K562 (cell line): ENCODE measurements at regions not wholly inside any gene's neighbourhood (a gene's known extent, or its start where the extent isn't known, plus 50 kb on each side); places are given as distances from the start of the nearest gene placed in this dataset.

Experiments used
- ATF1 ChIP-seq, 2 experiments: fragments of 450-650 bp in 1 of 2; IDR thresholded peaks; 2 replicates each; pipeline ENCODE4 v1.6.1; 2016; ENCODE audit warnings: missing compliant biosample characterization in 1 of 2, missing genetic modification characterization in 1 of 2
- ATF4 ChIP-seq: fragments of 450-650 bp; formaldehyde crosslinking; IDR thresholded peaks from 2 replicates; pipeline ENCODE4 v1.4.0; 2022; ENCODE audit warnings: mild to moderate bottlenecking, moderate library complexity
- ATF7 ChIP-seq: fragments of 450-650 bp; IDR thresholded peaks from 2 replicates; pipeline ENCODE4 v1.7.1; 2014; ENCODE audit warnings: mild to moderate bottlenecking, moderate library complexity
- CBFA2T3 ChIP-seq: fragments of 450-650 bp; IDR thresholded peaks from 2 replicates; pipeline ENCODE4 v1.6.1; 2017
- CLOCK ChIP-seq: fragments of 250-450 bp; sonication (Bioruptor Pico); IDR thresholded peaks from 2 replicates; pipeline ENCODE4 v1.4.0; 2020; ENCODE audit warnings: mild to moderate bottlenecking, moderate library complexity, borderline replicate concordance
- GABPB2 ChIP-seq: fragments of 250-450 bp; sonication (Bioruptor Pico); conservative IDR thresholded peaks from 2 replicates; pipeline ENCODE4 v1.5.1; 2021; ENCODE audit warnings: mild to moderate bottlenecking
- RBM17 ChIP-seq: fragments of 200-400 bp; formaldehyde crosslinking; IDR thresholded peaks from 2 replicates; pipeline ENCODE4 v1.6.1; 2017; ENCODE audit warnings: low read depth, mild to moderate bottlenecking, low read length, borderline replicate concordance
- RBM25 ChIP-seq: fragments of 200-400 bp; formaldehyde crosslinking; IDR thresholded peaks from 2 replicates; pipeline ENCODE4 v1.6.1; 2018; ENCODE audit warnings: low read length, low read depth, moderate library complexity; ENCODE audit not compliant: severe bottlenecking
- RUNX1 ChIP-seq: sonication (generic); IDR thresholded peaks from 2 replicates; pipeline ENCODE4 v1.6.1; 2016; ENCODE audit warnings: antibody characterized with exemption, low read depth
- SMARCA4 ChIP-seq: fragments of 450-650 bp; IDR thresholded peaks from 2 replicates; pipeline ENCODE4 v1.6.1; 2016
- STAG1 ChIP-seq: sonication (generic); formaldehyde crosslinking; IDR thresholded peaks from 2 replicates; pipeline ENCODE4 v1.5.0; 2020; ENCODE audit warnings: missing genetic modification reagents, borderline replicate concordance
- TAL1 ChIP-seq: fragments of 450-650 bp; IDR thresholded peaks from 2 replicates; pipeline ENCODE4 v1.6.1; 2016; ENCODE audit warnings: mild to moderate bottlenecking
- TBL1XR1 ChIP-seq, 2 experiments: IDR thresholded peaks; 2 replicates each; pipeline ENCODE4 v1.6.1; 2012; ENCODE audit warnings: improper control_type of control experiment in 2 of 2, low read length in 2 of 2, mild to moderate bottlenecking in 1 of 2
- ZNF561 ChIP-seq: fragments of 450-650 bp; formaldehyde crosslinking; conservative IDR thresholded peaks from 2 replicates; pipeline ENCODE4 v1.4.0; 2020; ENCODE audit warnings: mild to moderate bottlenecking, moderate library complexity
- ZNF830 ChIP-seq: fragments of 250-450 bp; sonication (Bioruptor Pico); IDR thresholded peaks from 2 replicates; pipeline ENCODE4 v1.5.0; 2021; ENCODE audit warnings: mild to moderate bottlenecking
- TF ChIP-seq, protein P1 (sequence below), 2 experiments: fragments of 450-650 bp; IDR thresholded peaks; 2 replicates each; pipeline ENCODE4 v1.6.1; 2016; ENCODE audit warnings: mild to moderate bottlenecking in 2 of 2, borderline replicate concordance in 1 of 2, low read depth in 1 of 2, moderate library complexity in 1 of 2
- TF ChIP-seq, protein P2 (sequence below): sonication (generic); IDR thresholded peaks from 2 replicates; pipeline ENCODE4 v1.6.1; 2016

DNA sequence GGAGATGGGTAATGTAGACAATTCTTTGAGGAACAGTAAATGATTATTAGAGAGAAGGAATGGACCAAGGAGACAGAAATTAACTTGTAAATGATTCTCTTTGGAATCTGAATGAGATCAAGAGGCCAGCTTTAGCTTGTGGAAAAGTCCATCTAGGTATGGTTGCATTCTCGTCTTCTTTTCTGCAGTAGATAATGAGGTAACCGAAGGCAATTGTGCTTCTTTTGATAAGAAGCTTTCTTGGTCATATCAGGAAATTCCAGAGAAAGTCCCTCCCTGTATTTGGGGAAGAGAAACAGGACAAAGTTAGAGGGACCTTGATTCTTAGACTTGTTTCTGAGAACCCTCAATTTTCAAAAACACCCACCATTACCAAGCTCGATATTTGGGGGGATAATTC lies 109.1 kb upstream of the PRSS16 start (continued):
- TF ChIP-seq, protein P1, sequence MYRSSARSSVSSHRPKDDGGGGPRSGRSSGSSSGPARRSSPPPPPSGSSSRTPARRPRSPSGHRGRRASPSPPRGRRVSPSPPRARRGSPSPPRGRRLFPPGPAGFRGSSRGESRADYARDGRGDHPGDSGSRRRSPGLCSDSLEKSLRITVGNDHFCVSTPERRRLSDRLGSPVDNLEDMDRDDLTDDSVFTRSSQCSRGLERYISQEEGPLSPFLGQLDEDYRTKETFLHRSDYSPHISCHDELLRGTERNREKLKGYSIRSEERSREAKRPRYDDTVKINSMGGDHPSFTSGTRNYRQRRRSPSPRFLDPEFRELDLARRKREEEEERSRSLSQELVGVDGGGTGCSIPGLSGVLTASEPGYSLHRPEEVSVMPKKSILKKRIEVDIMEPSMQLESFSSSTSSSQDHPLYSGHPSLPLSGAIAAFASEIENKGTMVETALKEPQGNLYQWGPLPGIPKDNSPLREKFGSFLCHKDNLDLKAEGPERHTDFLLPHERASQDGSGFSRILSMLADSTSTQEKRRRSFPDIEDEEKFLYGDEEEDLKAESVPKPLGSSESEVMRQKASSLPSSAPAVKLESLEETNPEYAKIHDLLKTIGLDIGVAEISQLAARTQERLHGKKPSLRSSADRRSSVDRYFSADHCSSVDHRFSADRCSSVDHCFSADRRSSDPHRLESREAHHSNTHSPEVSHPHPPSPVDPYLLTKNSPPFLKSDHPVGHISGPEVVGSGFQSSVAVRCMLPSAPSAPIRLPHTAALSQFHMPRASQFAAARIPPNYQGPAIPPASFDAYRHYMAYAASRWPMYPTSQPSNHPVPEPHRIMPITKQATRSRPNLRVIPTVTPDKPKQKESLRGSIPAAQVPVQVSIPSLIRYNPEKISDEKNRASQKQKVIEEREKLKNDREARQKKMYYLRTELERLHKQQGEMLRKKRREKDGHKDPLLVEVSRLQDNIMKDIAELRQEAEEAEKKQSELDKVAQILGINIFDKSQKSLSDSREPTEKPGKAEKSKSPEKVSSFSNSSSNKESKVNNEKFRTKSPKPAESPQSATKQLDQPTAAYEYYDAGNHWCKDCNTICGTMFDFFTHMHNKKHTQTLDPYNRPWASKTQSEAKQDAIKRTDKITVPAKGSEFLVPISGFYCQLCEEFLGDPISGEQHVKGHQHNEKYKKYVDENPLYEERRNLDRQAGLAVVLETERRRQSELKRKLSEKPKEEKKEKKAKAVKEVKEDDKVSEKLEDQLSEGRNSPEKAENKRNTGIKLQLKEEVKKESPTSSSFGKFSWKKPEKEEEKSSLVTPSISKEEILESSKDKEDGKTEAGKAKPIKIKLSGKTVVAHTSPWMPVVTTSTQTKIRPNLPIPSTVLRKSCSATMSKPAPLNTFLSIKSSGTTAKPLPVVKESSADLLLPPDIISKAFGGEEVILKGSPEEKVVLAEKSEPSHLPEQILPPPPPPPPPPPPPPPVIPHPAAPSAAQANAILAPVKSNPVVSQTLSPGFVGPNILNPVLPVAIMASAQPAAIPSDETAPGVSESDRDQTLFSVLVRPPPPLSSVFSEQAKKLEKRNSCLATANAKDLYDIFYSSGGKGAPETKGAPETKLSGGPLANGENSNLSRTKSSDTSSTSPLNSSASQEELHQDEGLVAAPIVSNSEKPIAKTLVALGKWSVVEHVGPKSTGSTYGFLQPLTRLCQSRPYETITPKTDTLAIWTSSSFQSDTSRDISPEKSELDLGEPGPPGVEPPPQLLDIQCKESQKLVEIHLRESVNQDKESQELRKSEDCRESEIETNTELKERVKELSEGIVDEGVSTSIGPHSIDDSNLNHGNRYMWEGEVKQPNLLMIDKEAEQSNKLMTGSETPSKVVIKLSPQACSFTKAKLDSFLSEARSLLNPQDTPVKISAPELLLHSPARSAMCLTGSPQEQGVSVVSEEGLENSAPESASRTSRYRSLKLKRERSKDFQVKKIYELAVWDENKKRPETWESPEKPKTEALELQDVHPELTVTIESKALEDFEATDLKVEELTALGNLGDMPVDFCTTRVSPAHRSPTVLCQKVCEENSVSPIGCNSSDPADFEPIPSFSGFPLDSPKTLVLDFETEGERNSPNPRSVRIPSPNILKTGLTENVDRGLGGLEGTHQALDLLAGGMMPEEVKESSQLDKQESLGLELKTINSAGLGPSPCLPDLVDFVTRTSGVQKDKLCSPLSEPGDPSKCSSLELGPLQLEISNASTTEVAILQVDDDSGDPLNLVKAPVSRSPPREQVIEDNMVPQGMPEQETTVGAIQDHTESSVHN (IDR thresholded peaks at IDR 0.05; ENCODE audit: borderline replicate concordance in 1 of 2, low read depth in 1 of 2) = no peak
- no peak for TF ChIP-seq RUNX1
- TF ChIP-seq ZNF561 (CRISPR knock-in tag) = no peak
- peak; percentile 77 for TF ChIP-seq CBFA2T3
- peak; percentile 85 for TF ChIP-seq ATF4 (CRISPR knock-in tag)
- no peak for TF ChIP-seq RBM25
- no peak for TF ChIP-seq ATF1 (CRISPR knock-in tag; IDR thresholded peaks at IDR 0.05)
- no peak for TF ChIP-seq ATF1 (tag; IDR thresholded peaks at IDR 0.05)
- TF ChIP-seq, protein P2, sequence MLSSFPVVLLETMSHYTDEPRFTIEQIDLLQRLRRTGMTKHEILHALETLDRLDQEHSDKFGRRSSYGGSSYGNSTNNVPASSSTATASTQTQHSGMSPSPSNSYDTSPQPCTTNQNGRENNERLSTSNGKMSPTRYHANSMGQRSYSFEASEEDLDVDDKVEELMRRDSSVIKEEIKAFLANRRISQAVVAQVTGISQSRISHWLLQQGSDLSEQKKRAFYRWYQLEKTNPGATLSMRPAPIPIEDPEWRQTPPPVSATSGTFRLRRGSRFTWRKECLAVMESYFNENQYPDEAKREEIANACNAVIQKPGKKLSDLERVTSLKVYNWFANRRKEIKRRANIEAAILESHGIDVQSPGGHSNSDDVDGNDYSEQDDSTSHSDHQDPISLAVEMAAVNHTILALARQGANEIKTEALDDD = peak; percentile 12; the same call in 1 of the 2 replicates
- peak in 1 of 2 experiments; percentile 21; a peak in 1 of 4 replicates for TF ChIP-seq TBL1XR1 (IDR thresholded peaks at IDR 0.05; ENCODE audit: low read length in 2 of 2)
- peak; percentile 37; the same call in 1 of the 2 replicates for TF ChIP-seq ATF7
- TF ChIP-seq GABPB2 = no peak
- TF ChIP-seq TAL1 = peak; percentile 64
- TF ChIP-seq SMARCA4 = peak; percentile 55; the same call in 1 of the 2 replicates
- TF ChIP-seq CLOCK (CRISPR knock-in tag) = 0 out of 2 replicates have a peak, but pooled peaks have one; percentile 27
- no peak for TF ChIP-seq ZNF830
- TF ChIP-seq STAG1 (CRISPR knock-in tag) = no peak
- no peak for TF ChIP-seq RBM17
